Caco-2 (cell line): ENCODE measurements at regions not wholly inside any gene's neighbourhood (a gene's known extent, or its start where the extent isn't known, plus 50 kb on each side); places are given as distances from the start of the nearest gene placed in this dataset.

Source experiments
- BruUV-seq: library from RNA; stranded (reverse); fragments of 400-500 nt; replicated peaks from 2 replicates; lab custom pipeline; 2021; lab: Mats Ljungman, UMichigan
- CTCF ChIA-PET: fragments of 300-600 bp; sonication (Branson Sonifier 250); formaldehyde crosslinking; loops from one replicate; lab custom pipeline; 2022; ENCODE audit warnings: antibody characterized with exemption; lab: Charles Lee
- POLR2A ChIA-PET: fragments of 300-600 bp; sonication (Branson Sonifier 250); formaldehyde crosslinking; loops from one replicate; lab custom pipeline; 2022; ENCODE audit warnings: antibody characterized with exemption; lab: Charles Lee
- DNase-seq, 2 experiments: peaks; one replicate each; pipeline versions ENCODE4 v3.0.0 to v3.0.0-alpha.2; 2020 to 2022
- H3K27me3 ChIP-seq: replicated peaks from 2 replicates; pipeline ENCODE4 v1.6.0; 2011; ENCODE audit warnings: low read length; ENCODE audit not compliant: control insufficient read depth, insufficient read depth
- H3K36me3 ChIP-seq: 2 replicates; pipeline ENCODE4 v1.5.1; 2011; ENCODE audit warnings: low read length; ENCODE audit not compliant: control insufficient read depth, insufficient read depth
- H3K4me1 ChIP-seq: fragments of 250-450 bp; sonication (Bioruptor Pico); 2 replicates; pipeline ENCODE4 v1.5.1; 2020; ENCODE audit warnings: mild to moderate bottlenecking
- H3K4me3 ChIP-seq: 2 replicates; pipeline ENCODE4 v1.5.1; 2011; ENCODE audit warnings: low read depth, mild to moderate bottlenecking, control low read depth, low read length
- H3K9me3 ChIP-seq: fragments of 250-450 bp; sonication (Bioruptor Pico); 2 replicates; pipeline ENCODE4 v1.5.1; 2020; ENCODE audit warnings: mild to moderate bottlenecking, moderate library complexity
- H3K27ac Mint-ChIP-seq: one replicate; pipeline ENCODE4 v1.8.0; 2022; ENCODE audit warnings: mixed read lengths; ENCODE audit not compliant: unreplicated experiment
- H3K27me3 Mint-ChIP-seq: one replicate; pipeline ENCODE4 v1.8.0; 2022; ENCODE audit warnings: mixed read lengths; ENCODE audit not compliant: insufficient read depth, unreplicated experiment
- H3K36me3 Mint-ChIP-seq: one replicate; pipeline ENCODE4 v1.8.0; 2022; ENCODE audit warnings: mild to moderate bottlenecking, mixed read lengths; ENCODE audit not compliant: insufficient read depth, unreplicated experiment
- H3K4me1 Mint-ChIP-seq: one replicate; pipeline ENCODE4 v1.8.0; 2022; ENCODE audit warnings: low read depth, mixed read lengths; ENCODE audit not compliant: unreplicated experiment
- H3K4me3 Mint-ChIP-seq: one replicate; pipeline ENCODE4 v1.8.0; 2022; ENCODE audit warnings: mild to moderate bottlenecking, moderate library complexity, mixed read lengths; ENCODE audit not compliant: unreplicated experiment
- H3K9me3 Mint-ChIP-seq: one replicate; pipeline ENCODE4 v1.8.0; 2022; ENCODE audit warnings: mixed read lengths; ENCODE audit not compliant: unreplicated experiment
- CTCF ChIP-seq, 2 experiments: fragments of 200-600 bp in 1 of 2; IDR thresholded peaks; 1 replicate in 1 of 2; 2 replicates in 1 of 2; pipeline versions ENCODE4 v1.5.1 to v1.8.0; 2011 to 2022; ENCODE audit warnings: antibody characterized with exemption in 1 of 2, control low read depth in 1 of 2, inconsistent platforms in 1 of 2, low read depth in 1 of 2, low read length in 1 of 2, mild to moderate bottlenecking in 1 of 2, moderate library complexity in 1 of 2; ENCODE audit not compliant: insufficient read depth in 1 of 2, severe bottlenecking in 1 of 2, unreplicated experiment in 1 of 2
- intact Hi-C: fragments of 100-400 bp; cut with micrococcal nuclease; formaldehyde crosslinking; loops from one replicate; pipeline ENCODE4 v1.10.0; 2022; ENCODE audit not compliant: unreplicated experiment

DNA sequence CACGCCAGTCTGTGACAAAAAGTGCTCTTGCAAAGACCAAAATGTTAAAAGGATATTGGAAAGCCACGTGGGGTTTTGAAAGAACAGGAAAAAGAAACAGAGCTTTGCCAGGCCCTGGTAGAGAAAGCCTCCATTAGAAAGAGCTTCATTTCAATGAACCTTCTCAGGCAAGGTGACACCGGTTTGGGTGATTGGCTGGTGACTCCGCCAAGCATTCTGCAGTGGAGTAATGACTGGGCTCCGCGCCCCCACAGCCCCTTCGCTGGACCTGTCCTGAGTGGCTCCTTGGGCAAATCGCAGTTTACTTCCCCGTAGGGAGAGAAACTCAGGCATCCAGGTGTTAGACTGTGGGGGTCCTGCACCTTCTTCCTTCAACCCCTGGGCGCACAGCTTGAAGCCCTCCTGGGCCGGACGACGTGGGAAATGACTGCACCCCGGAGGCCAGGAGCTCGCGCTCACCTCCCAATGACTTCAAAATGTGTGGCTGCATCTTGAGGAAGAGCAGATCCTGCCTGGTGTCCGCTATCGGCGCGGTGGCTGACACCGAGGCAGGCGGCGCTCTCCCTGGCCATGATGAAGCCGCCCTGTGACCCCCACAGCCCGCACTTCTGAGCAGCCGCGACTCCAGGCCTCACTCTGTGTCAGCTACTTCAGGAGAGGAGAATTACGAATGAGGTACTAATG is 444.6 kb upstream of the SGCG start:
- ChIA-PET POLR2A (no interaction called here), CTCF (no interaction called here)
- intact Hi-C loops, result no loop called here

DNA sequence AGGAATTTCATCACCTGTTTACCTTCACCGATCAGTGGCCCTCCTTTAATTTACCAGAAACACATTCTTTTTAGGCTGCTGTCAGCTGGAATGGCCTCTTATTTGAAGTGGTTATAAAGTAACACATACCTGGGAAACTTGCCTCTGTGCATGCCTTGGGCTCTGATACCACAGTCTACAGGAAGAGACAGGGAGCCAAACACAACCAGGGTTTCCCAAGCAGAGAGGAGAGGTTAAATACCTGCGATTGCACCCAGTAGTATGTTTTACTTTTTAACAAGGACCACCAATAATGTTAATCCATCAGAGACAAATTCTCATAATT is 444.0 kb upstream of the SGCG start:
- ChIA-PET POLR2A (no interaction called here), CTCF (no interaction called here)
- no peak for DNase-seq

More for the DNA sequence above, 444.6 kb upstream of the SGCG start:
- no TSS peak for BruUV-seq
- Histone ChIP-seq H3K36me3 (no peaks in the 10 kb centered on the region), H3K4me3 (no peak overlapping the region), H3K9me3 (peaks cover 3% of the 10 kb centered on the region; the same call in 1 of the 2 replicates), H3K4me1 (no peaks in the 10 kb centered on the region), H3K27me3 (no peaks in the 10 kb centered on the region)
- Mint-ChIP-seq H3K4me3 (peak overlapping the region; percentile 54), H3K36me3 (no peaks in the 10 kb centered on the region), H3K9me3 (peaks cover 13% of the 10 kb centered on the region), H3K27me3 (peaks cover 3% of the 10 kb centered on the region), H3K4me1 (no peaks in the 10 kb centered on the region), H3K27ac (peak overlapping the region; percentile 76)
- no peak for TF ChIP-seq CTCF (IDR thresholded peaks at IDR 0.05; ENCODE audit: insufficient read depth in 1 of 2, low read depth in 1 of 2, low read length in 1 of 2, severe bottlenecking in 1 of 2, unreplicated experiment in 1 of 2)
- peak in 1 of 2 experiments; percentile 46 for DNase-seq

DNA sequence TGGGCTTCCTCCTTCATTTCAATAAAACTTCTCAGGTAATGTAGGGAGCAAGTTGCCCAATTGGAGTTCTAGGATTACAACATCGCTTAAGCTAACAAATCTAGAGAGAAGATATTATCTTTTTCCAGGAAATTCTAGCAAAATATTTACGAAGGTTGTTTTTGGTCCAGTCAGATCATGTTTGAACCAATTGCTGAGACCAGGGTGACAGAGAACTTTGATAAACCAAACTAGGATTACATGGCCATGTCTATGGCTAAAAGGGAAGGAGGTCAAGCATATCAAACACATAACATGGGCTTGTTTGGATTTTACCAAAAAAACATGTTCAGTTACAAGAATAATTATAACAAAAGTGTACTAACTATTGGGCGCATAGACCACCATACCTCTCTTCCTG is 442.4 kb upstream of the SGCG start:
- CTCF ChIA-PET, result no interaction called here
- intact Hi-C loops, result no loop called here

More for the DNA sequence above, 444.0 kb upstream of the SGCG start:
- Mint-ChIP-seq H3K4me1 (no peaks in the 10 kb centered on the region), H3K9me3 (peaks cover 13% of the 10 kb centered on the region), H3K27me3 (peaks cover 3% of the 10 kb centered on the region), H3K36me3 (no peaks in the 10 kb centered on the region), H3K27ac (peak overlapping the region; percentile 76), H3K4me3 (peak overlapping the region; percentile 54)
- intact Hi-C loops, result no loop called here
- BruUV-seq, result no TSS peak
- peaks cover 3% of the 10 kb centered on the region; the same call in 1 of the 2 replicates for H3K9me3 ChIP-seq
- H3K27me3 ChIP-seq, result no peaks in the 10 kb centered on the region
- H3K4me3 ChIP-seq, result no peak overlapping the region
- H3K4me1 ChIP-seq, result no peaks in the 10 kb centered on the region
- TF ChIP-seq CTCF (IDR thresholded peaks at IDR 0.05; ENCODE audit: insufficient read depth in 1 of 2, low read depth in 1 of 2, low read length in 1 of 2, severe bottlenecking in 1 of 2, unreplicated experiment in 1 of 2), result no peak
- no peaks in the 10 kb centered on the region for H3K36me3 ChIP-seq

More for the DNA sequence above, 442.4 kb upstream of the SGCG start:
- no peak for DNase-seq
- Histone ChIP-seq H3K36me3 (no peaks in the 10 kb centered on the region), H3K4me3 (no peak overlapping the region), H3K4me1 (no peaks in the 10 kb centered on the region), H3K9me3 (peaks cover 3% of the 10 kb centered on the region; the same call in 1 of the 2 replicates), H3K27me3 (no peaks in the 10 kb centered on the region)
- peaks cover 3% of the 10 kb centered on the region for H3K27me3 Mint-ChIP-seq
- POLR2A ChIA-PET, result no interaction called here
- H3K4me1 Mint-ChIP-seq, result no peaks in the 10 kb centered on the region
- no peak overlapping the region for H3K4me3 Mint-ChIP-seq
- H3K27ac Mint-ChIP-seq, result no peak overlapping the region
- no peaks in the 10 kb centered on the region for H3K36me3 Mint-ChIP-seq
- no peak for TF ChIP-seq CTCF (IDR thresholded peaks at IDR 0.05; ENCODE audit: insufficient read depth in 1 of 2, low read depth in 1 of 2, low read length in 1 of 2, severe bottlenecking in 1 of 2, unreplicated experiment in 1 of 2)
- BruUV-seq, result no TSS peak
- peaks cover 13% of the 10 kb centered on the region for H3K9me3 Mint-ChIP-seq
